A549 (cell line): ENCODE measurements at regions not wholly inside any gene's neighbourhood (a gene's known extent, or its start where the extent isn't known, plus 50 kb on each side); places are given as distances from the start of the nearest gene placed in this dataset.

Experiments
- ATAC-seq, 2 experiments: fragments of 200-7000 bp in 1 of 2; fragments of >200 bp in 1 of 2; cut with Nextera tagmentation in 1 of 2; cut with Tn5 transposase in 1 of 2; 3 replicates each; pipeline versions ENCODE4 v1.8.0 to v1.9.1; 2018 to 2020; ENCODE audit warnings: mild to moderate bottlenecking in 1 of 2, moderate library complexity in 1 of 2
- CTCF ChIA-PET: fragments of 300-600 bp; sonication (Branson Sonifier 250); formaldehyde crosslinking; extraction: SDS; loops from one replicate; lab custom pipeline; 2021; ENCODE audit warnings: antibody characterized with exemption, inconsistent platforms; lab: Yijun Ruan, JAX
- POLR2A ChIA-PET: fragments of 350-600 bp; formaldehyde crosslinking; extraction: SDS; loops from one replicate; lab custom pipeline; 2021; ENCODE audit warnings: antibody characterized with exemption, inconsistent platforms; lab: Yijun Ruan, JAX
- DNase-seq, 2 experiments: peaks; one replicate each; pipeline versions ENCODE4 v3.0.0 to v3.0.0-alpha.2; 2011 to 2016; ENCODE audit warnings: low read depth in 1 of 2, low spot score in 1 of 2
- FAIRE-seq: peaks from 2 replicates; lab custom pipeline; 2011; peaks lifted over from hg19 to GRCh38; lab: Jason Lieb, UNC
- H3K27ac ChIP-seq, 2 experiments: fragments of >200 bp; sonication (Bioruptor Twin); formaldehyde crosslinking; 3 replicates each; pipeline ENCODE4 v1.5.1; 2016 to 2017
- H3K4me1 ChIP-seq: fragments of >200 bp; sonication (Bioruptor Twin); formaldehyde crosslinking; 3 replicates; pipeline ENCODE4 v1.6.1; 2016
- H3K4me2 ChIP-seq: fragments of >200 bp; sonication (Bioruptor Twin); formaldehyde crosslinking; 3 replicates; pipeline ENCODE4 v1.6.1; 2016
- H3K4me3 ChIP-seq: fragments of >200 bp; sonication (Bioruptor Twin); formaldehyde crosslinking; 3 replicates; pipeline ENCODE4 v1.5.1; 2016
- H3K9me3 ChIP-seq: fragments of >200 bp; sonication (Bioruptor Twin); formaldehyde crosslinking; 3 replicates; pipeline ENCODE4 v1.6.1; 2016
- ATOH8 ChIP-seq: fragments of 250-450 bp; sonication (Bioruptor Pico); IDR thresholded peaks from 2 replicates; pipeline ENCODE4 v1.5.0; 2020; ENCODE audit warnings: low read depth, mild to moderate bottlenecking, moderate library complexity
- CBX8 ChIP-seq: fragments of 200-600 bp; sonication (generic); IDR thresholded peaks from 2 replicates; pipeline ENCODE4 v1.6.1; 2016
- CEBPB ChIP-seq, 2 experiments: fragments of >200 bp in 1 of 2; sonication (Bioruptor Twin) in 1 of 2; formaldehyde crosslinking in 1 of 2; IDR thresholded peaks; 2 replicates each; pipeline ENCODE4 v1.6.1; 2012 to 2016
- E2F6 ChIP-seq: IDR thresholded peaks from 2 replicates; pipeline ENCODE4 v1.6.1; 2012; ENCODE audit warnings: low read depth, borderline replicate concordance
- ESRRA ChIP-seq: fragments of 150-350 bp; IDR thresholded peaks from 2 replicates; pipeline ENCODE4 v1.6.1; 2014; ENCODE audit warnings: mild to moderate bottlenecking, low read length, borderline replicate concordance
- FOSL2 ChIP-seq, 2 experiments: fragments of 450-650 bp in 1 of 2; fragments of >200 bp in 1 of 2; sonication (Bioruptor Twin) in 1 of 2; formaldehyde crosslinking; IDR thresholded peaks; 2 replicates each; pipeline versions ENCODE4 v1.5.0 to v1.6.1; 2016 to 2020; ENCODE audit warnings: mild to moderate bottlenecking in 1 of 2, moderate library complexity in 1 of 2
- HOXB13 ChIP-seq: fragments of 250-450 bp; sonication (Bioruptor Pico); IDR thresholded peaks from 2 replicates; pipeline ENCODE4 v1.5.0; 2020; ENCODE audit warnings: low read depth, mild to moderate bottlenecking, moderate library complexity
- HOXB5 ChIP-seq: fragments of 250-450 bp; sonication (Bioruptor Pico); IDR thresholded peaks from 2 replicates; pipeline ENCODE4 v1.5.0; 2020; ENCODE audit warnings: mild to moderate bottlenecking, moderate library complexity
- JUNB ChIP-seq: fragments of >200 bp; sonication (Bioruptor Twin); formaldehyde crosslinking; IDR thresholded peaks from 2 replicates; pipeline ENCODE4 v1.6.1; 2016
- MAFK ChIP-seq: fragments of 450-650 bp; IDR thresholded peaks from 2 replicates; pipeline ENCODE4 v1.6.1; 2014; ENCODE audit not compliant: partially characterized antibody
- MAZ ChIP-seq: fragments of 150-350 bp; IDR thresholded peaks from 2 replicates; pipeline ENCODE4 v1.6.1; 2014; ENCODE audit warnings: antibody characterized with exemption, low read depth, low read length, borderline replicate concordance
- MYC ChIP-seq: IDR thresholded peaks from 2 replicates; pipeline ENCODE4 v1.6.1; 2012; ENCODE audit warnings: mild to moderate bottlenecking, inconsistent platforms, low read length, improper control_type of control experiment, borderline replicate concordance
- NFE2L2 ChIP-seq: fragments of 150-350 bp; conservative IDR thresholded peaks from 2 replicates; pipeline ENCODE4 v1.6.1; 2014; ENCODE audit warnings: low read length
- PHF8 ChIP-seq: fragments of 200-600 bp; sonication (generic); IDR thresholded peaks from 2 replicates; pipeline ENCODE4 v1.6.1; 2016; ENCODE audit warnings: low read depth, mild to moderate bottlenecking, antibody characterized with exemption, moderate library complexity, borderline replicate concordance
- RARB ChIP-seq: fragments of 250-450 bp; sonication (Bioruptor Pico); IDR thresholded peaks from 2 replicates; pipeline ENCODE4 v1.8.0; 2021; ENCODE audit warnings: mild to moderate bottlenecking, moderate library complexity
- REST ChIP-seq: fragments of 200-600 bp; sonication (generic); IDR thresholded peaks from 2 replicates; pipeline ENCODE4 v1.6.1; 2016; ENCODE audit warnings: antibody characterized with exemption, mild to moderate bottlenecking, moderate library complexity
- RNF2 ChIP-seq: fragments of 200-600 bp; sonication (generic); IDR thresholded peaks from 2 replicates; pipeline ENCODE4 v1.6.1; 2016; ENCODE audit warnings: low read depth, mild to moderate bottlenecking, antibody characterized with exemption, moderate library complexity, borderline replicate concordance
- SREBF2 ChIP-seq: fragments of 450-650 bp; IDR thresholded peaks from 2 replicates; pipeline ENCODE4 v1.6.1; 2014; ENCODE audit warnings: mild to moderate bottlenecking, moderate library complexity
- TFCP2L1 ChIP-seq: fragments of 250-450 bp; sonication (Bioruptor Pico); IDR thresholded peaks from 2 replicates; pipeline ENCODE4 v1.5.0; 2021; ENCODE audit warnings: mild to moderate bottlenecking
- USF2 ChIP-seq: fragments of 450-650 bp; IDR thresholded peaks from 2 replicates; pipeline ENCODE4 v1.6.1; 2014; ENCODE audit warnings: antibody characterized with exemption
- ZC3H11A ChIP-seq: fragments of 450-650 bp; IDR thresholded peaks from 2 replicates; pipeline ENCODE4 v1.6.1; 2014; ENCODE audit warnings: antibody characterized with exemption, mild to moderate bottlenecking
- WGBS: methylation state at CpG from one replicate; pipeline ENCODE4 v1.1.6; 2017; ENCODE audit errors: missing lambda C conversion rate; 5-methylcytosine and 5-hydroxymethylcytosine counted together
- TF ChIP-seq, protein P1 (sequence below): fragments of 150-350 bp; IDR thresholded peaks from 2 replicates; pipeline ENCODE4 v1.6.1; 2014; ENCODE audit warnings: low read depth, mild to moderate bottlenecking, low read length

DNA sequence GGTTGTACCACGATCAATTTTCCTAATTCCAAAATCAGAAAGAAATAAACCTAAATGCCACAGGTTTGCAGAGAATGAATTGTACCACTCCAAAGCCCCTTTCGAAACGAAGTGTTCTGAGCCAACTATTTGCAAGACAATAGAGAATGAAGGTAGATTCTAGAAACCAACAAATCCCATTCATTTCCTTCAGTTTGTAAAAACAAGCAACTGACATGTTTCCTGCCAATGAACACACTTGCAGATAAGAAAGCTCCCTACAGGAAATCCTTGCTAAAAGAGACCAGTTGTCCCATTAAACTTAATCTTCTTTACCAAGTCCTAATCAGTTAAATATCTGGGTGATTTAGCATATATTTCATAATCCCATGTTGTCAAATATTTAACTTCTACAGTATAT lies 198.4 kb upstream of the FOXN3 start:
- Histone ChIP-seq H3K27ac (no peak overlapping the region), H3K9me3 (no peaks in the 10 kb centered on the region), H3K4me3 (no peak overlapping the region), H3K4me2 (no peak overlapping the region), H3K4me1 (peaks cover 12% of the 10 kb centered on the region; the same call in 2 of the 3 replicates)
- POLR2A ChIA-PET: no interaction called here
- ATAC-seq (no peak), FAIRE-seq (no peak), DNase-seq (no peak)
- CTCF ChIA-PET: interaction anchor here (1.5 kb wide), 1 partner anchor 299 kb away, joined by 3 read pairs; no protein-coding TSS in a partner anchor
- WGBS: 7% methylated on average over 3 of the region's 3 CpGs
- TF ChIP-seq JUNB (no peak), HOXB5 (CRISPR knock-in tag) (no peak), CBX8 (no peak), HOXB13 (CRISPR knock-in tag) (no peak), ESRRA (no peak), E2F6 (no peak), CEBPB (IDR thresholded peaks at IDR 0.05) (no peak), USF2 (no peak), RNF2 (no peak), ATOH8 (CRISPR knock-in tag) (no peak), NFE2L2 (no peak), REST (no peak), MAFK (no peak)
- TF ChIP-seq, protein P1, sequence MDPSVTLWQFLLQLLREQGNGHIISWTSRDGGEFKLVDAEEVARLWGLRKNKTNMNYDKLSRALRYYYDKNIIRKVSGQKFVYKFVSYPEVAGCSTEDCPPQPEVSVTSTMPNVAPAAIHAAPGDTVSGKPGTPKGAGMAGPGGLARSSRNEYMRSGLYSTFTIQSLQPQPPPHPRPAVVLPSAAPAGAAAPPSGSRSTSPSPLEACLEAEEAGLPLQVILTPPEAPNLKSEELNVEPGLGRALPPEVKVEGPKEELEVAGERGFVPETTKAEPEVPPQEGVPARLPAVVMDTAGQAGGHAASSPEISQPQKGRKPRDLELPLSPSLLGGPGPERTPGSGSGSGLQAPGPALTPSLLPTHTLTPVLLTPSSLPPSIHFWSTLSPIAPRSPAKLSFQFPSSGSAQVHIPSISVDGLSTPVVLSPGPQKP: no peak

GRCh38 chr14:89614009-89614691 lies 197.1 kb upstream of the FOXN3 start:
- no peak overlapping the region for H3K4me3 ChIP-seq
- ATAC-seq (no peak), FAIRE-seq (no peak), DNase-seq (no peak)
- no peak overlapping the region for H3K4me2 ChIP-seq
- H3K4me1 ChIP-seq: peaks cover 7% of the 10 kb centered on the region; the same call in 1 of the 3 replicates
- no peak for TF ChIP-seq TFCP2L1 (CRISPR knock-in tag)
- no peak for TF ChIP-seq PHF8
- TF ChIP-seq FOSL2 (IDR thresholded peaks at IDR 0.05): no peak
- no peak for TF ChIP-seq FOSL2 (CRISPR knock-in tag; IDR thresholded peaks at IDR 0.05)
- no peak for TF ChIP-seq RARB (CRISPR knock-in tag)
- no peak for TF ChIP-seq MAFK
- no peak for TF ChIP-seq MAZ
- no peak for TF ChIP-seq ZC3H11A
- no peak for TF ChIP-seq JUNB
- TF ChIP-seq SREBF2: no peak
- no peak for TF ChIP-seq USF2
- TF ChIP-seq ATOH8 (CRISPR knock-in tag): no peak
- no peak for TF ChIP-seq MYC
- CTCF ChIA-PET: interaction anchor here (1.5 kb wide), 1 partner anchor 301 kb away, joined by 3 read pairs; no protein-coding TSS in a partner anchor
- no peak overlapping the region for H3K27ac ChIP-seq
- POLR2A ChIA-PET: no interaction called here
- WGBS: 14% methylated on average over 4 of the region's 4 CpGs
- H3K9me3 ChIP-seq: no peaks in the 10 kb centered on the region
